ENCODE measurements at regions not wholly inside any gene's neighbourhood (a gene's known extent, or its start where the extent isn't known, plus 50 kb on each side); places are given as distances from the start of the nearest gene placed in this dataset.
"Not testable (repeated sequence)": the region's sequence is repeated elsewhere in the genome, so short reads cannot be mapped to it uniquely, and the experiment has no call there.

- H3K27me3 Mint-ChIP-seq, DNase-seq, H3K27ac Mint-ChIP-seq, ATAC-seq, POLR2A ChIA-PET, H3K36me3 Mint-ChIP-seq, H3K4me3 Mint-ChIP-seq: not testable (repeated sequence)
- H3K9me3 Mint-ChIP-seq, result peaks cover 0 to 16% (median 4%) of the 10 kb centered on the region in 9 donors
- peaks cover 0 to 13% (median 6%) of the 10 kb centered on the region in 4 donors for H3K4me1 Mint-ChIP-seq
Measured at GRCh38 chr21:35497522-35497921, 448.4 kb upstream of the RUNX1 start.

GRCh38 chr21:35491920-35492678, 443.0 kb upstream of the RUNX1 start:
- no peaks in the 10 kb centered on the region for H3K36me3 Mint-ChIP-seq
- H3K9me3 Mint-ChIP-seq, result peaks cover 0 to 7% (median 0%) of the 10 kb centered on the region in 9 donors
- no peak overlapping the region for H3K4me3 Mint-ChIP-seq
- no peaks in the 10 kb centered on the region for H3K4me1 Mint-ChIP-seq
- ATAC-seq (no peak), DNase-seq (no peak)
- H3K27me3 Mint-ChIP-seq, result no peaks in the 10 kb centered on the region
- POLR2A ChIA-PET, result no interaction called here
- no peak overlapping the region for H3K27ac Mint-ChIP-seq

- Mint-ChIP-seq H3K27me3 (peaks cover 0 to 1% (median 0%) of the 10 kb centered on the region in 5 donors), H3K9me3 (peaks cover 0 to 7% (median 0%) of the 10 kb centered on the region in 9 donors), H3K27ac (no peak overlapping the region), H3K4me3 (no peak overlapping the region), H3K36me3 (no peaks in the 10 kb centered on the region), H3K4me1 (no peaks in the 10 kb centered on the region)
- no peak for DNase-seq
- no peak for ATAC-seq
- POLR2A ChIA-PET, result no interaction called here
Measured at GRCh38 chr21:35491114-35491513, 442.0 kb upstream of the RUNX1 start.

- Mint-ChIP-seq H3K27me3 (peaks cover 0 to 6% (median 0%) of the 10 kb centered on the region in 5 donors), H3K36me3 (no peaks in the 10 kb centered on the region), H3K4me1 (no peaks in the 10 kb centered on the region), H3K9me3 (peaks cover 0 to 7% (median 0%) of the 10 kb centered on the region in 9 donors), H3K4me3 (no peak overlapping the region), H3K27ac (no peak overlapping the region)
- POLR2A ChIA-PET, result no interaction called here
- DNase-seq, result no peak
- ATAC-seq, result no peak
Measured at GRCh38 chr21:35489389-35489980, 440.4 kb upstream of the RUNX1 start.

- DNase-seq, result no peak
- no peak for ATAC-seq
- H3K27me3 Mint-ChIP-seq, result peaks cover 0 to 6% (median 0%) of the 10 kb centered on the region in 5 donors
- no peaks in the 10 kb centered on the region for H3K4me1 Mint-ChIP-seq
- POLR2A ChIA-PET, result no interaction called here
- no peaks in the 10 kb centered on the region for H3K36me3 Mint-ChIP-seq
- no peak overlapping the region for H3K4me3 Mint-ChIP-seq
- no peak overlapping the region for H3K27ac Mint-ChIP-seq
- peaks cover 0 to 7% (median 0%) of the 10 kb centered on the region in 9 donors for H3K9me3 Mint-ChIP-seq
Measured at GRCh38 chr21:35488946-35489345, 439.8 kb upstream of the RUNX1 start.

- DNase-seq (no peak), ATAC-seq (no peak)
- no peaks in the 10 kb centered on the region for H3K36me3 Mint-ChIP-seq
- H3K4me1 Mint-ChIP-seq, result no peaks in the 10 kb centered on the region
- H3K27ac Mint-ChIP-seq, result no peak overlapping the region
- peaks cover 0 to under 1% (median 0%) of the 10 kb centered on the region in 9 donors for H3K9me3 Mint-ChIP-seq
- H3K4me3 Mint-ChIP-seq, result no peak overlapping the region
- POLR2A ChIA-PET, result no interaction called here
- H3K27me3 Mint-ChIP-seq, result peaks cover 0 to 6% (median 0%) of the 10 kb centered on the region in 5 donors
Measured at GRCh38 chr21:35485364-35485763, 436.3 kb upstream of the RUNX1 start.

- no peak overlapping the region for H3K4me3 Mint-ChIP-seq
- ATAC-seq, result no peak
- no peaks in the 10 kb centered on the region for H3K36me3 Mint-ChIP-seq
- H3K27ac Mint-ChIP-seq, result no peak overlapping the region
- no peaks in the 10 kb centered on the region for H3K4me1 Mint-ChIP-seq
- POLR2A ChIA-PET, result no interaction called here
- peaks cover 0 to 6% (median 0%) of the 10 kb centered on the region in 5 donors for H3K27me3 Mint-ChIP-seq
- peaks cover 0 to 5% (median 2%) of the 10 kb centered on the region in 9 donors for H3K9me3 Mint-ChIP-seq
- DNase-seq, result no peak
Measured at GRCh38 chr21:35484851-35485250, 435.7 kb upstream of the RUNX1 start.

GRCh38 chr21:35484032-35484431, 434.9 kb upstream of the RUNX1 start:
- POLR2A ChIA-PET, result no interaction called here
- ATAC-seq (no peak), DNase-seq (no peak)
- Mint-ChIP-seq H3K4me3 (no peak overlapping the region), H3K4me1 (peaks cover 0 to 3% (median 2%) of the 10 kb centered on the region in 4 donors), H3K27ac (peak overlapping the region in 1 of 10 donors; percentile 2), H3K36me3 (peaks cover 2 to 8% (median 2%) of the 10 kb centered on the region in 3 donors), H3K9me3 (peaks cover 2 to 14% (median 4%) of the 10 kb centered on the region in 9 donors), H3K27me3 (peaks cover 0 to 8% (median 0%) of the 10 kb centered on the region in 5 donors)

GRCh38 chr21:35482933-35483662, 434.0 kb upstream of the RUNX1 start:
- Mint-ChIP-seq H3K27me3 (peaks cover 0 to 8% (median 0%) of the 10 kb centered on the region in 5 donors), H3K4me1 (peaks cover 2 to 12% (median 7%) of the 10 kb centered on the region in 4 donors), H3K36me3 (peaks cover 2 to 9% (median 2%) of the 10 kb centered on the region in 3 donors), H3K4me3 (no peak overlapping the region), H3K9me3 (peaks cover 2 to 14% (median 5%) of the 10 kb centered on the region in 9 donors), H3K27ac (no peak overlapping the region)
- no peak for ATAC-seq
- no peak for DNase-seq
- POLR2A ChIA-PET, result interaction anchor here (1.0 kb wide), 1 partner anchor 21 kb away, joined by 4 read pairs; no protein-coding TSS in a partner anchor

GRCh38 chr21:35482096-35482495, 433.0 kb upstream of the RUNX1 start:
- POLR2A ChIA-PET, result interaction anchor here (1.0 kb wide), 1 partner anchor 22 kb away, joined by 4 read pairs; no protein-coding TSS in a partner anchor
- peaks cover 2 to 9% (median 2%) of the 10 kb centered on the region in 3 donors for H3K36me3 Mint-ChIP-seq
- no peak overlapping the region for H3K27ac Mint-ChIP-seq
- DNase-seq (no peak), ATAC-seq (no peak)
- peaks cover 0 to 8% (median 0%) of the 10 kb centered on the region in 5 donors for H3K27me3 Mint-ChIP-seq
- H3K9me3 Mint-ChIP-seq, result peaks cover 2 to 14% (median 5%) of the 10 kb centered on the region in 9 donors
- H3K4me1 Mint-ChIP-seq, result peaks cover 2 to 21% (median 10%) of the 10 kb centered on the region in 4 donors
- no peak overlapping the region for H3K4me3 Mint-ChIP-seq

GRCh38 chr21:35481005-35481404, 431.9 kb upstream of the RUNX1 start:
- H3K36me3 Mint-ChIP-seq, result peaks cover 2 to 9% (median 2%) of the 10 kb centered on the region in 3 donors
- DNase-seq (no peak), ATAC-seq (no peak)
- H3K4me1 Mint-ChIP-seq, result peaks cover 6 to 28% (median 17%) of the 10 kb centered on the region in 4 donors
- POLR2A ChIA-PET, result interaction anchor here (0.6 kb wide), 1 partner anchor 21 kb away, joined by 5 read pairs; no protein-coding TSS in a partner anchor
- peaks cover 2 to 14% (median 5%) of the 10 kb centered on the region in 9 donors for H3K9me3 Mint-ChIP-seq
- no peak overlapping the region for H3K4me3 Mint-ChIP-seq
- H3K27me3 Mint-ChIP-seq, result peaks cover 0 to 6% (median 0%) of the 10 kb centered on the region in 5 donors
- H3K27ac Mint-ChIP-seq, result no peak overlapping the region

- no peak overlapping the region for H3K4me3 Mint-ChIP-seq
- no peak for DNase-seq
- POLR2A ChIA-PET, result no interaction called here
- H3K4me1 Mint-ChIP-seq, result peaks cover 10 to 40% (median 25%) of the 10 kb centered on the region in 4 donors
- peaks cover 2 to 9% (median 2%) of the 10 kb centered on the region in 3 donors for H3K36me3 Mint-ChIP-seq
- H3K9me3 Mint-ChIP-seq, result peaks cover 2 to 14% (median 5%) of the 10 kb centered on the region in 9 donors
- H3K27ac Mint-ChIP-seq, result peak overlapping the region in 1 of 10 donors; percentile 53
- peaks cover 0 to 2% (median 0%) of the 10 kb centered on the region in 5 donors for H3K27me3 Mint-ChIP-seq
- ATAC-seq, result no peak
Measured at GRCh38 chr21:35479529-35479928, 430.4 kb upstream of the RUNX1 start.

Data from naive thymus-derived CD8-positive, alpha-beta T cell (primary cell).